DOHH2 (cell line): ENCODE measurements at regions not wholly inside any gene's neighbourhood (a gene's known extent, or its start where the extent isn't known, plus 50 kb on each side); places are given as distances from the start of the nearest gene placed in this dataset.

ENCODE experiments used
- H3F3A ChIP-seq: fragments of 200-600 bp; sonication (generic), shearing (Covaris generic); 2 replicates; pipeline ENCODE4 v1.6.0; 2016; ENCODE audit warnings: antibody characterized with exemption, mild to moderate bottlenecking; ENCODE audit not compliant: control insufficient read depth, insufficient read depth
- H3K27ac ChIP-seq: fragments of 200-600 bp; sonication (generic); 2 replicates; pipeline ENCODE4 v1.5.1; 2014; ENCODE audit warnings: low read depth, mild to moderate bottlenecking, low read length, moderate library complexity
- H3K27me3 ChIP-seq: fragments of 200-600 bp; sonication (generic); 2 replicates; pipeline ENCODE4 v1.6.1; 2014; ENCODE audit warnings: mild to moderate bottlenecking, low read length, mixed read lengths; ENCODE audit not compliant: control insufficient read depth
- H3K36me3 ChIP-seq: fragments of 200-600 bp; sonication (generic); 2 replicates; pipeline ENCODE4 v1.6.1; 2014; ENCODE audit warnings: mild to moderate bottlenecking, low read length, moderate library complexity, mixed read lengths; ENCODE audit not compliant: control insufficient read depth
- H3K4me1 ChIP-seq: fragments of 200-600 bp; sonication (generic); 2 replicates; pipeline ENCODE4 v1.6.1; 2014; ENCODE audit warnings: mild to moderate bottlenecking, low read length, mixed read lengths; ENCODE audit not compliant: control insufficient read depth
- H3K4me2 ChIP-seq: fragments of 200-600 bp; sonication (generic); 2 replicates; pipeline ENCODE4 v1.6.0; 2014; ENCODE audit warnings: mild to moderate bottlenecking, low read length, moderate library complexity
- H3K4me3 ChIP-seq: fragments of 200-600 bp; sonication (generic); 2 replicates; pipeline ENCODE4 v1.5.1; 2014; ENCODE audit warnings: mild to moderate bottlenecking, low read length, mixed read lengths
- H3K79me2 ChIP-seq: fragments of 200-600 bp; sonication (generic); 2 replicates; pipeline ENCODE4 v1.6.1; 2014; ENCODE audit warnings: mild to moderate bottlenecking, low read length, mixed read lengths; ENCODE audit not compliant: control insufficient read depth
- H3K9me2 ChIP-seq: fragments of 200-600 bp; sonication (generic); replicated peaks from 2 replicates; pipeline ENCODE4 v1.6.1; 2014; ENCODE audit warnings: mild to moderate bottlenecking, low read length, mixed read lengths; ENCODE audit not compliant: control insufficient read depth
- H3K9me3 ChIP-seq: fragments of 200-600 bp; sonication (generic); 2 replicates; pipeline ENCODE4 v1.6.1; 2014; ENCODE audit warnings: antibody characterized with exemption, low read length, mixed read lengths; ENCODE audit not compliant: control insufficient read depth, insufficient read depth
- H4K20me1 ChIP-seq: fragments of 200-600 bp; sonication (generic); 2 replicates; pipeline ENCODE4 v1.6.0; 2014; ENCODE audit warnings: low read depth, mild to moderate bottlenecking, antibody characterized with exemption, low read length, moderate library complexity; ENCODE audit not compliant: control insufficient read depth, insufficient read depth
- EZH2phosphoT487 ChIP-seq: fragments of 200-600 bp; sonication (generic); IDR thresholded peaks from 2 replicates; pipeline ENCODE4 v1.6.1; 2017; ENCODE audit warnings: borderline replicate concordance, mild to moderate bottlenecking, antibody characterized with exemption, low read length, moderate library complexity, mixed read lengths
- TF ChIP-seq, protein P1 (sequence below): fragments of 200-600 bp; sonication (generic); IDR thresholded peaks from one replicate; pipeline ENCODE4 v1.5.1; 2014; ENCODE audit warnings: antibody characterized with exemption, mild to moderate bottlenecking, low read depth, low read length; ENCODE audit not compliant: poor library complexity, severe bottlenecking

DNA sequence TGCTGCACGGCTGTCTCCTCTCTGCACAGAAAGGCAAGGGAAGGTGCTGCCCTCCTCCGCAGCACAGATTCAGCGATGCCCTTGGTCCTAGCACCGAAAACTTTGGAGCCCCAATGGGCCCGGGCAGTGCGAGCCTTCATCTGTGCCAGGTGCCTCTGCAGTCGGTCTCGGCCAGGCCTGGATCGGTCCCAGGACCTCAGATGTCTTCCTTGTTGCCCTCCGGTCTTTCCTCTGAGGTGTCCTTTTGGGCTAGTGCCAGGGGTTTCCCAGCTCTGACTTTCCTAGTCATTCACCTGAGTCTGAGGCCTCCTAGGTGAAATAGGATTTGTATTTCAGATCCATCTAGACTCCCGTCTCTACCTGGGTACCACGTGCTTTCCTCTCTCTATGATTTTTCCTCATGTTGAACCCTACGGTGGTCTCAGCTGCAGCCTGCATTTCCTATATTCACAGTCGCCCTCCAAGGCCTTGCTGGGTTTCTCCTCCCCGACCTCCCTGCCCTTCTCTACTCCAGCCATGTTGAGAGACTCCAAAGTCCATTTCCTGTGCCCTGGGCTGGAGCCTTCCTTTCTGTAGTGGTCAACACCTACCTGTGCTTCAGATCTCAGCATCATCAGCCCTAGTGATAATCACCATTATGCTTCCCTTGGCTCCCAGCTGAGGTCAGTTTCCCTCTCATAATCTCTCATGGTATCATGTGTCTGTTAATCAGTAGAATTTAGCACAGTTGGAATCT, 92.0 kb upstream of the PRSS58 start:
- H4K20me1 ChIP-seq = no peaks in the 10 kb centered on the region
- H3K27ac ChIP-seq = no peak overlapping the region
- H3F3A ChIP-seq = no peaks in the 10 kb centered on the region
- H3K36me3 ChIP-seq = no peaks in the 10 kb centered on the region
- H3K4me1 ChIP-seq = no peaks in the 10 kb centered on the region
- peaks cover 13% of the 10 kb centered on the region; the same call in 1 of the 2 replicates for H3K27me3 ChIP-seq
- no peak for TF ChIP-seq EZH2phosphoT487
- H3K4me3 ChIP-seq = no peak overlapping the region
- H3K79me2 ChIP-seq = no peaks in the 10 kb centered on the region
- no peak overlapping the region for H3K4me2 ChIP-seq
- H3K9me3 ChIP-seq = no peaks in the 10 kb centered on the region
- H3K9me2 ChIP-seq = no peaks in the 10 kb centered on the region

- Histone ChIP-seq H3K4me3 (no peak overlapping the region), H3K9me2 (no peaks in the 10 kb centered on the region), H3K4me2 (no peak overlapping the region), H3K36me3 (no peaks in the 10 kb centered on the region), H3K79me2 (no peaks in the 10 kb centered on the region), H3K27me3 (peaks cover 10% of the 10 kb centered on the region; the same call in 1 of the 2 replicates), H4K20me1 (no peaks in the 10 kb centered on the region), H3F3A (no peaks in the 10 kb centered on the region), H3K9me3 (no peaks in the 10 kb centered on the region), H3K4me1 (no peaks in the 10 kb centered on the region), H3K27ac (no peak overlapping the region)
- TF ChIP-seq EZH2phosphoT487 = no peak
- TF ChIP-seq, protein P1, sequence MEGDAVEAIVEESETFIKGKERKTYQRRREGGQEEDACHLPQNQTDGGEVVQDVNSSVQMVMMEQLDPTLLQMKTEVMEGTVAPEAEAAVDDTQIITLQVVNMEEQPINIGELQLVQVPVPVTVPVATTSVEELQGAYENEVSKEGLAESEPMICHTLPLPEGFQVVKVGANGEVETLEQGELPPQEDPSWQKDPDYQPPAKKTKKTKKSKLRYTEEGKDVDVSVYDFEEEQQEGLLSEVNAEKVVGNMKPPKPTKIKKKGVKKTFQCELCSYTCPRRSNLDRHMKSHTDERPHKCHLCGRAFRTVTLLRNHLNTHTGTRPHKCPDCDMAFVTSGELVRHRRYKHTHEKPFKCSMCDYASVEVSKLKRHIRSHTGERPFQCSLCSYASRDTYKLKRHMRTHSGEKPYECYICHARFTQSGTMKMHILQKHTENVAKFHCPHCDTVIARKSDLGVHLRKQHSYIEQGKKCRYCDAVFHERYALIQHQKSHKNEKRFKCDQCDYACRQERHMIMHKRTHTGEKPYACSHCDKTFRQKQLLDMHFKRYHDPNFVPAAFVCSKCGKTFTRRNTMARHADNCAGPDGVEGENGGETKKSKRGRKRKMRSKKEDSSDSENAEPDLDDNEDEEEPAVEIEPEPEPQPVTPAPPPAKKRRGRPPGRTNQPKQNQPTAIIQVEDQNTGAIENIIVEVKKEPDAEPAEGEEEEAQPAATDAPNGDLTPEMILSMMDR = no peak
Measured at GRCh38 chr7:142348921-142349405, 91.1 kb upstream of the PRSS58 start.

- Histone ChIP-seq H3K4me1 (no peaks in the 10 kb centered on the region), H3F3A (no peaks in the 10 kb centered on the region), H3K4me3 (no peak overlapping the region), H3K4me2 (no peak overlapping the region), H3K9me3 (no peaks in the 10 kb centered on the region), H4K20me1 (no peaks in the 10 kb centered on the region), H3K27ac (no peak overlapping the region), H3K36me3 (no peaks in the 10 kb centered on the region), H3K9me2 (no peaks in the 10 kb centered on the region), H3K79me2 (no peaks in the 10 kb centered on the region), H3K27me3 (peaks cover 7% of the 10 kb centered on the region; the same call in 1 of the 2 replicates)
- TF ChIP-seq, protein P1 = no peak
- no peak for TF ChIP-seq EZH2phosphoT487
Measured at GRCh38 chr7:142348100-142348499, 90.2 kb upstream of the PRSS58 start.

DNA sequence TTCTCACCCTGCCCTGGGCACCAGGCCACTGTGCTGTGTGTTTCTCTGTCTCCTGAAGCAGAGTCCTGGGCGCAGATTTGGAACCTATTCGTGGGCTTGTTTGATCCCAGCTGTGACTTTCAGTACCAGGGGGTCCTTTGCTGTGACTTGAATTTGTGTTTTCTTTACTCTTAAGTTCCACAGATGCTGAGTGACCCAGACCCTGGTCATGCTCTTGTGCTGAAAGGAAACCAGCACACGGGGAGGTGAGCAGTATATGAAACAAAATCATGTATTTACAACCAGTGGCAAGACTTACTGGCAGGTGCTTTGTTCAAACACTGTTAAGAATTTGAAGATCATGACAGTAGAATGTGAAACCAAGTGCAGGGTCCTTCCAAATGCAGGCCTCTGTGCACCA, 89.2 kb upstream of the PRSS58 start:
- no peak overlapping the region for H3K4me2 ChIP-seq
- no peaks in the 10 kb centered on the region for H3K36me3 ChIP-seq
- peaks cover 7% of the 10 kb centered on the region; the same call in 1 of the 2 replicates for H3K27me3 ChIP-seq
- no peak for TF ChIP-seq EZH2phosphoT487
- TF ChIP-seq, protein P1 = no peak
- H3K9me3 ChIP-seq = no peaks in the 10 kb centered on the region
- no peak overlapping the region for H3K4me3 ChIP-seq
- H3K27ac ChIP-seq = no peak overlapping the region
- no peaks in the 10 kb centered on the region for H4K20me1 ChIP-seq
- H3F3A ChIP-seq = no peaks in the 10 kb centered on the region
- no peaks in the 10 kb centered on the region for H3K9me2 ChIP-seq
- H3K4me1 ChIP-seq = no peaks in the 10 kb centered on the region
- no peaks in the 10 kb centered on the region for H3K79me2 ChIP-seq
